KMS-11 (cell line): ENCODE measurements at regions not wholly inside any gene's neighbourhood (a gene's known extent, or its start where the extent isn't known, plus 50 kb on each side); places are given as distances from the start of the nearest gene placed in this dataset.

Experiments used
- H2AFZ ChIP-seq: fragments of 200-600 bp; sonication (generic); 2 replicates; pipeline ENCODE4 v1.6.1; 2016; ENCODE audit warnings: antibody characterized with exemption, mixed run types, low read depth
- H3K27ac ChIP-seq: fragments of 200-600 bp; sonication (generic); 2 replicates; pipeline ENCODE4 v1.6.1; 2016; ENCODE audit warnings: mild to moderate bottlenecking, mixed run types
- H3K27me3 ChIP-seq: fragments of 200-600 bp; sonication (generic); 2 replicates; pipeline ENCODE4 v1.6.1; 2017; ENCODE audit warnings: mild to moderate bottlenecking, low read depth, mixed run types, moderate library complexity; ENCODE audit not compliant: insufficient read depth
- H3K36me3 ChIP-seq: fragments of 200-600 bp; sonication (generic); 2 replicates; pipeline ENCODE4 v1.6.1; 2017; ENCODE audit warnings: mild to moderate bottlenecking, mixed run types; ENCODE audit not compliant: insufficient read depth
- H3K4me1 ChIP-seq: fragments of 200-600 bp; sonication (generic); 2 replicates; pipeline ENCODE4 v1.6.1; 2016; ENCODE audit warnings: mild to moderate bottlenecking, low read depth, mixed run types; ENCODE audit not compliant: poor library complexity, severe bottlenecking
- H3K4me2 ChIP-seq: fragments of 200-600 bp; sonication (generic); 2 replicates; pipeline ENCODE4 v1.7.0; 2016; ENCODE audit warnings: mild to moderate bottlenecking, mixed run types
- H3K4me3 ChIP-seq: fragments of 200-600 bp; sonication (generic); IDR thresholded peaks from 2 replicates; pipeline ENCODE4 v1.6.1; 2017; ENCODE audit warnings: low read depth, low read length, mixed read lengths; ENCODE audit not compliant: insufficient read depth
- H3K79me2 ChIP-seq: fragments of 200-600 bp; sonication (generic); 2 replicates; pipeline ENCODE4 v1.6.1; 2016; ENCODE audit warnings: low read depth, mixed run types; ENCODE audit not compliant: insufficient read depth
- H3K9ac ChIP-seq: fragments of 200-600 bp; sonication (generic); 2 replicates; pipeline ENCODE4 v1.6.1; 2016; ENCODE audit warnings: mild to moderate bottlenecking, mixed run types
- H4K20me1 ChIP-seq: fragments of 200-600 bp; sonication (generic); 2 replicates; pipeline ENCODE4 v1.6.1; 2016; ENCODE audit warnings: mild to moderate bottlenecking, mixed run types; ENCODE audit not compliant: insufficient read depth
- CTCF ChIP-seq: fragments of 200-600 bp; sonication (generic); conservative IDR thresholded peaks from 2 replicates; pipeline ENCODE4 v1.6.1; 2017; ENCODE audit warnings: low read depth, mild to moderate bottlenecking, antibody characterized with exemption, low read length, moderate library complexity, mixed read lengths

GRCh38 chr5:39520232-39520572 is 95.4 kb upstream of the DAB2 start:
- Histone ChIP-seq H3K27ac (no peak overlapping the region), H3K4me2 (no peak overlapping the region), H3K36me3 (no peaks in the 10 kb centered on the region), H2AFZ (no peak overlapping the region), H4K20me1 (no peaks in the 10 kb centered on the region), H3K4me3 (no peak overlapping the region), H3K4me1 (no peaks in the 10 kb centered on the region), H3K9ac (no peak overlapping the region), H3K79me2 (no peaks in the 10 kb centered on the region), H3K27me3 (no peaks in the 10 kb centered on the region)
- no peak for TF ChIP-seq CTCF

- Histone ChIP-seq H3K4me2 (no peak overlapping the region), H3K4me1 (no peaks in the 10 kb centered on the region), H3K9ac (no peak overlapping the region)
Observed at GRCh38 chr5:39519566-39520231, 94.9 kb upstream of the DAB2 start.

GRCh38 chr5:39519079-39519478 is 94.3 kb upstream of the DAB2 start:
- no peaks in the 10 kb centered on the region for H3K27me3 ChIP-seq
- H3K4me1 ChIP-seq: no peaks in the 10 kb centered on the region
- no peaks in the 10 kb centered on the region for H3K79me2 ChIP-seq
- H3K4me2 ChIP-seq: no peak overlapping the region
- no peak overlapping the region for H3K4me3 ChIP-seq
- no peak for TF ChIP-seq CTCF
- H4K20me1 ChIP-seq: no peaks in the 10 kb centered on the region
- H2AFZ ChIP-seq: no peak overlapping the region
- no peak overlapping the region for H3K9ac ChIP-seq
- H3K27ac ChIP-seq: no peak overlapping the region
- H3K36me3 ChIP-seq: no peaks in the 10 kb centered on the region

More at GRCh38 chr5:39519566-39520231, 94.9 kb upstream of the DAB2 start:
- H3K27me3 ChIP-seq: no peaks in the 10 kb centered on the region
- H3K4me3 ChIP-seq: no peak overlapping the region
- no peak for TF ChIP-seq CTCF
- H2AFZ ChIP-seq: no peak overlapping the region
- no peaks in the 10 kb centered on the region for H4K20me1 ChIP-seq
- no peaks in the 10 kb centered on the region for H3K79me2 ChIP-seq
- H3K36me3 ChIP-seq: no peaks in the 10 kb centered on the region
- H3K27ac ChIP-seq: no peak overlapping the region

GRCh38 chr5:39518516-39518915 is 93.7 kb upstream of the DAB2 start:
- Histone ChIP-seq H3K4me1 (no peaks in the 10 kb centered on the region), H2AFZ (no peak overlapping the region), H3K79me2 (no peaks in the 10 kb centered on the region), H3K27ac (no peak overlapping the region), H3K27me3 (no peaks in the 10 kb centered on the region), H3K36me3 (no peaks in the 10 kb centered on the region), H3K4me2 (no peak overlapping the region), H3K4me3 (no peak overlapping the region), H4K20me1 (no peaks in the 10 kb centered on the region), H3K9ac (no peak overlapping the region)
- TF ChIP-seq CTCF: no peak
